Right atrium auricular region (tissue), 2 donors: ENCODE measurements at regions not wholly inside any gene's neighbourhood (a gene's known extent, or its start where the extent isn't known, plus 50 kb on each side); places are given as distances from the start of the nearest gene placed in this dataset.
A peak's percentile ranks its signal among the peaks of the same experiment; 100 is the strongest.

ENCODE experiments used
- DNase-seq: peaks from one replicate; pipeline ENCODE4 v3.0.0-alpha.2; 2019; ENCODE audit warnings: low spot score
- H3K27ac ChIP-seq, 2 donors: fragments of 200-600 bp; sonication (generic); 1 replicate in 1 of 2; 2 replicates in 1 of 2; pipeline ENCODE4 v1.5.1; 2016 to 2019
- H3K27me3 ChIP-seq, 2 donors: fragments of 200-600 bp; sonication (generic); one replicate each; pipeline versions ENCODE4 v1.5.1 to v1.6.0; 2017 to 2019
- H3K36me3 ChIP-seq: fragments of 200-600 bp; sonication (generic); one replicate; pipeline ENCODE4 v1.5.1; 2016
- H3K4me1 ChIP-seq, 2 donors: fragments of 200-600 bp; sonication (generic); one replicate each; pipeline versions ENCODE4 v1.5.1 to v1.6.0; 2017 to 2019
- H3K4me3 ChIP-seq, 2 donors: fragments of 200-600 bp; sonication (generic); 1 replicate in 1 of 2; 2 replicates in 1 of 2; pipeline ENCODE4 v1.5.1; 2017 to 2019; ENCODE audit warnings: mild to moderate bottlenecking in 1 of 2, moderate library complexity in 1 of 2
- H3K9me3 ChIP-seq, 2 donors: fragments of 200-600 bp; sonication (generic); one replicate each; pipeline ENCODE4 v1.5.1; 2019
- CTCF ChIP-seq, 2 donors: fragments of 200-600 bp; sonication (generic); IDR thresholded peaks; one replicate each; pipeline ENCODE4 v1.5.1; 2019; ENCODE audit warnings: antibody characterized with exemption in 2 of 2

DNA sequence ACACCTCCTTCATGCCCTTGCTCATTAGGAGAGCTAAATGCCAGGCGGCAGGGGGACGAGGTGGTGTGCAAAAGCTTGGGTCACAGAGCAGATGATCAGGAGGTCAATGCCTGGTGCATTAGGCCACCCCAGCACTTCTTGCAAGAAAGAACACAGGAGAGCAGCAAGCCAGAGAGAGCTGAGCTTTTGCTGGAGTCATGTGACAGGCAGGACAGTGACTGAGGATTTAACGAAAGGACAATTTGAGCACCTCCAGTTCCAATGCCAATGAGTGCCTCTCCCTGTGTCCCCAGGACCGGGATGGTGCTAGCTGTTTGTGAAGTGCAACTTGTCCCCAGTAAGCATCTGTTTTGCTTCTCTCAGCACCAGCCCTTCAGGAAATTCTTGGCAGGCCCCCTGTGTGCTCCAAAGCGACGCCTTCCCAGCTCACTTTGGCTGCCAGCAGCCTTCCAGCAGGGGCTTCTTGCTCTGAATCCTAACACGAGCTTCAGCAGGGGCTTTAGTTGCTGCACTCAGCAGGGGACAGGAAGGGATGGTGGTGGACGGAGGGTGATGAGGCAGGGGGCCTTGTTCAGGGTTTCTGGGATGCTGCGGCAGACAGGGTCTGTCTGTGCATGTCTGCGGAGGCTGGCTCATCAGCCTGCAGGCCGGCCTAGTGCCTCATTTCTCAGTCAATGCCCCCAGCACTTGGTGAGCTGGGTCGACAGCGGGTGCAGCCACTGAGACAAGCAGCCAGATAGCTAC lies 368.1 kb downstream of the RPS24 start:
- peak overlapping the region; percentile 6 to 41 for H3K27ac ChIP-seq
- H3K36me3 ChIP-seq = no peaks in the 10 kb centered on the region
- DNase-seq = no peak
- no peak overlapping the region for H3K4me3 ChIP-seq
- peaks cover 0 to 31% of the 10 kb centered on the region in 2 donors for H3K4me1 ChIP-seq
- H3K27me3 ChIP-seq = no peaks in the 10 kb centered on the region
- TF ChIP-seq CTCF (IDR thresholded peaks at IDR 0.05) = no peak
- H3K9me3 ChIP-seq = no peaks in the 10 kb centered on the region

DNA sequence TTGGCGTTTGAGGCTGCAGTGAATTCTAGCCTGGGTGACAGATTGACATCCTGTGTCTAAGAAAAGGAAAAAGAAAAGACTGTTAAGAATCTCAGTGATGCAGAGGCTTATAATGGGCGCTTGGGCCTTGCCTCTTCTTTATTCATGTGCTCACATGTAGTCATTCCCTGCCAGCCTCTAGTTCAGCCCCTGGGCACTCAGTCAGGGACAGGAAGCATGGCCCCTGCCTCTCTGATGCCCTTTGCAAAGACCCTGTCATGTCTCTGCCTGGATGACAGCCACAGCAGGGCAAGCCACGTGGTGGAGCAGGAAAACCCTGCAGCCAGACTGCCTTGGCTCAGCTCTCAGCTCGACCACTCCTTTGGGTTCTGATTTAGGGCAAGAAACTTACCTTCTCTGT lies 368.9 kb downstream of the RPS24 start:
- Histone ChIP-seq H3K4me3 (no peak overlapping the region), H3K27me3 (no peaks in the 10 kb centered on the region), H3K27ac (peak overlapping the region in 1 of 2 donors; percentile 41), H3K36me3 (no peaks in the 10 kb centered on the region), H3K9me3 (no peaks in the 10 kb centered on the region), H3K4me1 (peaks cover 0 to 38% of the 10 kb centered on the region in 2 donors)
- no peak for DNase-seq
- TF ChIP-seq CTCF (IDR thresholded peaks at IDR 0.05) = no peak

DNA sequence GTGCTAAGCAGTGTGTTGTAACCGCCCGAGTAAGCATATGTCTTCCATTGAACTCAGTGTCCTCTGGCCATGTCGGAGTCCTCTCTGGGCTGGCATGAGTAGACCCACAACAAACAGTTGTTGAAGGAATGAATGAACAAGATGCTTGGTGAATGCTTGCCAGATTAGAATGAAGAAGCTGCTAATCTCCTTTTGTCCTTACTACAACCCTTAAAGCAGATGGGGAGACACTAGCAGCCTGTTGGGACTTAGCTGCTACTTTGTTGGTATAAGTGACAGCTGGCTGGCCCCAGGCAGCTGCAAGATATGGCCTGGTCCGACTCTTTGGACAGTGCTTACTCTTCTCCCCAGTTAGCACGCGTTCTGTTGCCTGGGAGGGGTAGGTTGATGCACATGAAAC lies 370.1 kb downstream of the RPS24 start:
- no peak for TF ChIP-seq CTCF (IDR thresholded peaks at IDR 0.05)
- DNase-seq = no peak
- Histone ChIP-seq H3K4me1 (peaks cover 0 to 50% of the 10 kb centered on the region in 2 donors), H3K27ac (no peak overlapping the region), H3K4me3 (no peak overlapping the region), H3K36me3 (no peaks in the 10 kb centered on the region), H3K27me3 (no peaks in the 10 kb centered on the region), H3K9me3 (no peaks in the 10 kb centered on the region)

DNA sequence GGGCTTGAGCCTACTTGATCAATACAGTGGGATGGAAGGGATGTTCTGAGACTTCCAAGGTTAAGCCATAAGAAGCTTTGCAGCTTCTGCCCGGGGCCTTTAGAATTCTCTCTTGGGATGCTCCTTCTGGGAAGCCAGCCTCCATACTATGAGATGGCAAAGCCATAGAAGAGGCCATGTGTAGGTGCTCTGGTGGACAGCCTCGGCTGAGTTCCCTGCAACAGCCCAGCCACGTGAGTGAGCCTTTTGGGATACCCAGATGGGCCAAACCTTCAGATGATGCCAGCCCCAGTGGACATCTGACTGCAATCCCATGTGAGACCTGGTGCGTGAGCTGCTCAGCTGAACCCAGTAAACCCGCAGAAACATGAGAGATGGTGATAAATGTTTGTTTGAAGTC lies 370.6 kb downstream of the RPS24 start:
- Histone ChIP-seq H3K27ac (no peak overlapping the region), H3K4me3 (no peak overlapping the region), H3K4me1 (peaks cover 0 to 56% of the 10 kb centered on the region in 2 donors), H3K36me3 (no peaks in the 10 kb centered on the region), H3K27me3 (no peaks in the 10 kb centered on the region), H3K9me3 (no peaks in the 10 kb centered on the region)
- no peak for TF ChIP-seq CTCF (IDR thresholded peaks at IDR 0.05)
- no peak for DNase-seq

DNA sequence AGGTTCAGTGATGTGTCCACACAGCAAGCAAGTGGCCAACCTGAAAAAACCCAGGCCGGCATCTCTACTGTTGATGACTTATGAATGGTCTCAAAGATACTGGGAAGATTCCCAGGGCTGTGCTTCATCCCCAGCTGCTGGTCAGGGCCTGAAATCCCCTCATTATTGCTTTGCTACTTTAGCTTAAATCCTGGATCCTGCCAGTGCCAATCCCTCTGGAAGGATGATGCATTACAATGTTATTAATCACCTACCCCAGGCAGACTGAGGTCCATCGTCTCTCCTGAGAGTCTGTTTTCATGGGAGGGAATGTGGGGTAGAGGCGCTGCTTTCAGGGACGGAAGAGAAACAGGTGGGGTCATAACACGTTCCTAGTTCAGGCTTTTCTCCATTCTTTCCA lies 371.6 kb downstream of the RPS24 start:
- TF ChIP-seq CTCF (IDR thresholded peaks at IDR 0.05) = no peak
- peaks cover 0 to 59% of the 10 kb centered on the region in 2 donors for H3K4me1 ChIP-seq

DNA sequence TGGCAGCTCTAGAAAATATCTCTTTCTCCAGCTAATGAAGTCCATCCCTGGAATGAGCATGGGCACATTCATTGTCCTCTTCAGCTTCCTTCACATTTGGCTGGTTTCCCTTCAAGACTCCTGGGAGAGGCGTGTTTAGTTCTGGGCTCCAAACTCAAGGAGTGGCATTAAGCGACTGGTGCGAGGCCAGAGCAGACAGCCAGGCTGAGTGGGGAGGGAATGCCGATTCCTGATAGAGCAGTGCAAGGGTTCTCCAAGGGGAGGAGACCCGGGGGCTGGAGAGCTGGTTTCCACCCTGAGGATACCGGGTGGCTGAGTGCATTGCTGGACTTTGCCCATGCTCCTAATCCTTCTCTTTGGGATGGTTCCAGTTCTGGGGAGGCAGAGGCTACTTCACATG lies 372.1 kb downstream of the RPS24 start:
- Histone ChIP-seq H3K36me3 (no peaks in the 10 kb centered on the region), H3K9me3 (no peaks in the 10 kb centered on the region), H3K27me3 (no peaks in the 10 kb centered on the region), H3K27ac (no peak overlapping the region), H3K4me3 (no peak overlapping the region), H3K4me1 (peaks cover 0 to 59% of the 10 kb centered on the region in 2 donors)
- no peak for DNase-seq
- TF ChIP-seq CTCF (IDR thresholded peaks at IDR 0.05) = no peak

More for the DNA sequence above, 371.6 kb downstream of the RPS24 start:
- Histone ChIP-seq H3K4me3 (no peak overlapping the region), H3K27me3 (no peaks in the 10 kb centered on the region), H3K36me3 (no peaks in the 10 kb centered on the region), H3K9me3 (no peaks in the 10 kb centered on the region), H3K27ac (no peak overlapping the region)
- no peak for DNase-seq
